ENCODE measurements at regions not wholly inside any gene's neighbourhood (a gene's known extent, or its start where the extent isn't known, plus 50 kb on each side); places are given as distances from the start of the nearest gene placed in this dataset.

GRCh38 chr1:194846488-194846887, 1660.1 kb upstream of the B3GALT2 start:
- H3K4me3 ChIP-seq: no peak overlapping the region
- ChIA-PET CTCF (no interaction called here), SMC1A (ENCODE audit: uncharacterized antibody, unreplicated experiment) (no interaction called here), RAD21 (ENCODE audit: unreplicated experiment) (no interaction called here), POLR2A (no interaction called here)
- ATAC-seq (peak; percentile 75), FAIRE-seq (no peak), DNase-seq (ENCODE audit: low read depth, low spot score) (no peak)
- no TSS peak for BruUV-seq (replicated peaks)
- no peaks in the 10 kb centered on the region for H3K9me3 ChIP-seq (replicated peaks; ENCODE audit: control insufficient read depth, insufficient read depth, low read length)
- intact Hi-C loops (cut with micrococcal nuclease; ENCODE audit: unreplicated experiment): no loop called here
- WGBS (ENCODE audit: insufficient coverage, insufficient replicate concordance, low lambda C conversion rate, missing lambda C conversion rate): 0% methylated on average over 1 of the region's 1 CpG
- H3K9ac ChIP-seq (ENCODE audit: control insufficient read depth, insufficient read depth, low read length): no peak overlapping the region
- no peaks in the 10 kb centered on the region for H3K79me2 ChIP-seq (ENCODE audit: control insufficient read depth, insufficient read depth, low read length)
- H3K27me3 ChIP-seq (replicated peaks in 1 of 2; ENCODE audit: control insufficient read depth in 2 of 2, insufficient read depth in 2 of 2, low read length in 1 of 2): no peaks in the 10 kb centered on the region
- no peak overlapping the region for H3K4me2 ChIP-seq (ENCODE audit: control insufficient read depth, insufficient read depth)
- in situ Hi-C loops (cut with MboI): no loop called here
- H3K36me3 ChIP-seq (ENCODE audit: control insufficient read depth in 2 of 2, insufficient read depth in 2 of 2, low read length in 1 of 2): no peaks in the 10 kb centered on the region
- H3K4me1 ChIP-seq (ENCODE audit: control insufficient read depth, insufficient read depth, low read length): no peaks in the 10 kb centered on the region
- no peak overlapping the region for H2AFZ ChIP-seq (ENCODE audit: control insufficient read depth, low read depth, low read length)
- H3K27ac ChIP-seq (ENCODE audit: control insufficient read depth, insufficient read depth): no peak overlapping the region
- no peaks in the 10 kb centered on the region for H4K20me1 ChIP-seq (ENCODE audit: control insufficient read depth, insufficient read depth)
- peak; percentile 61; the same call in 1 of the 2 replicates for TF ChIP-seq RUNX3 (IDR thresholded peaks at IDR 0.05; ENCODE audit: low read length)
- TF ChIP-seq BMI1 (IDR thresholded peaks at IDR 0.05; ENCODE audit: borderline replicate concordance): no peak
- no peak for TF ChIP-seq GATAD2B (conservative IDR thresholded peaks at IDR 0.05; ENCODE audit: low read depth)
- no peak for TF ChIP-seq ZNF207 (IDR thresholded peaks at IDR 0.05; ENCODE audit: borderline replicate concordance)
- no peak for TF ChIP-seq ZBTB33 (IDR thresholded peaks at IDR 0.05)
- peak in 1 of 2 experiments; percentile 35; a peak in 1 of 4 replicates for TF ChIP-seq IKZF2 (IDR thresholded peaks at IDR 0.05)
- TF ChIP-seq SIN3A (IDR thresholded peaks at IDR 0.05; ENCODE audit: low read depth, low read length): no peak
- no peak for TF ChIP-seq YY1 (IDR thresholded peaks at IDR 0.05; ENCODE audit: low read depth, low read length)
